ENCODE measurements at regions not wholly inside any gene's neighbourhood (a gene's known extent, or its start where the extent isn't known, plus 50 kb on each side); places are given as distances from the start of the nearest gene placed in this dataset.

DNA sequence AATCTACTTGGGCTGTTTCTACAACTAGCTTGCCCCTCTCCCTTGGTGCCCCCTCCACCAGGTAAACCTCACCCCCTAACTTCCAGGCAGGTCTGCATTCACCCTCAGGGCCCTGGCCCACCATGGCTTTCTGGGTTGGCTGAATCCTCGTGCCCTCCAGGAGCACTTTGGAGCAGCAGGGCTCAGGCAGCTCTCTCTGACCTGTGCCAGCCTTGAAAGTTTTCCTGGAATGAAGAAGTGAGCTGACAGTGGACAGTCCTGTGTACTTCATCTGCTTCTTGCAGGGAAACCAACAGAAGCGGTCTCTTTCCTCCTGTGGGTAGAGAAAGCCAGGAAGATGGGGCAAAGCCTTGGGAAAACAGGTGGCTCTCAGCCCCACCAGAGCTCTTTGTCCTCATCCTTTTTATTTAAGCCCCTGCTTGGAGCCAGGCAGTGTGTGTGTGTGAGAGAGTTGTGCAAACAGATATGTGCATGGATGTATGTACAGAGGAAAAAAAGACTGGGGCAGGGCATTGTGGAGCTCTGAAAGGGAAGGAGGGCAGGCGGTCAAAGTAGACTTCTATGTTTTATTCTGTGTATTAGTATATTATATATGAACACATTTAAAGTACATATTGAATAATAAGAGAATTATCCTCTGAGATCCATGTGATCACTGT lies 62.3 kb upstream of the SPRY4 start:
- no peak for ATAC-seq (ENCODE audit: insufficient number of reproducible peaks, low FRiP score, low read depth)
- Histone ChIP-seq H3K36me3 (no peaks in the 10 kb centered on the region), H3K9me3 (no peaks in the 10 kb centered on the region), H3K4me3 (no peak overlapping the region), H3K27me3 (replicated peaks; ENCODE audit: insufficient read depth) (no peaks in the 10 kb centered on the region), H3K27ac (no peak overlapping the region), H3K4me1 (ENCODE audit: control insufficient read depth in 1 of 2, low read depth in 2 of 2) (peaks cover 5 to 11% of the 10 kb centered on the region in 2 donors)
- TF ChIP-seq, protein P1, sequence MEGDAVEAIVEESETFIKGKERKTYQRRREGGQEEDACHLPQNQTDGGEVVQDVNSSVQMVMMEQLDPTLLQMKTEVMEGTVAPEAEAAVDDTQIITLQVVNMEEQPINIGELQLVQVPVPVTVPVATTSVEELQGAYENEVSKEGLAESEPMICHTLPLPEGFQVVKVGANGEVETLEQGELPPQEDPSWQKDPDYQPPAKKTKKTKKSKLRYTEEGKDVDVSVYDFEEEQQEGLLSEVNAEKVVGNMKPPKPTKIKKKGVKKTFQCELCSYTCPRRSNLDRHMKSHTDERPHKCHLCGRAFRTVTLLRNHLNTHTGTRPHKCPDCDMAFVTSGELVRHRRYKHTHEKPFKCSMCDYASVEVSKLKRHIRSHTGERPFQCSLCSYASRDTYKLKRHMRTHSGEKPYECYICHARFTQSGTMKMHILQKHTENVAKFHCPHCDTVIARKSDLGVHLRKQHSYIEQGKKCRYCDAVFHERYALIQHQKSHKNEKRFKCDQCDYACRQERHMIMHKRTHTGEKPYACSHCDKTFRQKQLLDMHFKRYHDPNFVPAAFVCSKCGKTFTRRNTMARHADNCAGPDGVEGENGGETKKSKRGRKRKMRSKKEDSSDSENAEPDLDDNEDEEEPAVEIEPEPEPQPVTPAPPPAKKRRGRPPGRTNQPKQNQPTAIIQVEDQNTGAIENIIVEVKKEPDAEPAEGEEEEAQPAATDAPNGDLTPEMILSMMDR (IDR thresholded peaks at IDR 0.05) = no peak
- no peak for DNase-seq (ENCODE audit: low spot score)

DNA sequence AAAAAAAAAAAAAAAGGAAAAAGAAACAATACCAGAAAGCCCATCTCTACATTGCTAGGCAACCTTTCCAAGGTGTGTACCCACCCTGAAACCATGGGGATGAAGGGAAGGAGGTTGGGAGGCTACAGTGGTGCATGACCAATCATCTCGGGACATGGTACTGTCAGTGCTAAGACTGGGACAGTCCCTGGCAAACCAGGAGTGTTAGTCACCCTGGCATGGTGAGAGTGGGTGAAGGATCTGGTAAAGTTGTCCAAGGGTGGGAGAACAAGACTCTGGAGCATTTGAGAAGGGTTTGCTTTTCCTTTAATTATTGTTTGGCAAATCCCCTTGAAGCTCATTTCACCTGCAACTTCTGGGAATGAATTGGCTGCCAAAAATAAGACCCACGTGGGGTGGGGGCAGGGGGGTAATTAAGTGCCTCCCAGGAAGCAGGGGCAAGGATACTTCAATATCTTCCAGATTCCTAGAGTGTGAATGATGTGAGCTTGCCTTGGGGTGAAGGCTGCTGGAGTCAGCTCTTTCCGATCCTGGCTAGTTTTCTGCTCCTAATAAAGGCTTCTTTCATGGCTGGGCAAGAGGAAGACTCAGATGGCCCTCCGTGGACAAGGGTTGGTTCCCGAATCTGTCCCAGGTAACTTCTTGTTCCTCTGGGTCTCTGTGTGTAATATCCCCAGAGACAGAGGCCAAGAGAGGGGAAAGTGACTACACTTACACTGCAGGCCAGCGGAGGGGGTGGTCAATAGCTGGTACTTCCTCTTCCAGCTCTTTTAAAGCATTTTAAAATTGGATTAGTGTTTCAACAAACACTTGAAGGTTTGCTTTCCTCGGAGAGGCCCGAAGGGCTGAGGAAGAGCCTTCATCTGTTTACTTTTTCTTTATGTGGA lies 61.6 kb upstream of the SPRY4 start:
- H3K36me3 ChIP-seq = no peaks in the 10 kb centered on the region
- TF ChIP-seq, protein P1 (IDR thresholded peaks at IDR 0.05) = no peak
- ATAC-seq (ENCODE audit: insufficient number of reproducible peaks, low FRiP score, low read depth) = no peak
- no peak overlapping the region for H3K4me3 ChIP-seq
- no peak overlapping the region for H3K27ac ChIP-seq
- DNase-seq (ENCODE audit: low spot score) = no peak
- no peaks in the 10 kb centered on the region for H3K27me3 ChIP-seq (replicated peaks; ENCODE audit: insufficient read depth)
- peaks cover 5 to 11% of the 10 kb centered on the region in 2 donors for H3K4me1 ChIP-seq (ENCODE audit: control insufficient read depth in 1 of 2, low read depth in 2 of 2)
- H3K9me3 ChIP-seq = no peaks in the 10 kb centered on the region

DNA sequence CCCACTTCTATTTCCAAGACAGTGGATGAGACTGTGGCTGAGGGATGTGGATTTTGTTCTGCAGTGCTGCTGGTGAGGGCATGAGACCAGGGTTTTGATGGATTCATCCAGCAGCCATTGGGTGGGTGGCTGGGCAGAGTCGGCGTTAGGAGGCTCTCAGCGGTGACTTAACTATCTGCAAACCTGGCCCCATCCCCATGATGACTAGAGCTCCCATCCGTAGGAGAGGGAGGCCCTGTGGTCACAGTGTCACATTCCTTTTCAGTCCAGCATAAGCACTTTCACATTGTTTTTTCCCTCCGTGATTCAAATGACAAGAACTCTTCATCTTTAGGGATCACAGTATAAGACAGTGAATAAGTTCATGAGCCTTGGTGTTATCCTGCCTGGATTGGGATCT lies 60.4 kb upstream of the SPRY4 start:
- no peak for ATAC-seq (ENCODE audit: insufficient number of reproducible peaks, low FRiP score, low read depth)
- no peaks in the 10 kb centered on the region for H3K27me3 ChIP-seq (replicated peaks; ENCODE audit: insufficient read depth)
- peaks cover 4 to 8% of the 10 kb centered on the region in 2 donors for H3K4me1 ChIP-seq (ENCODE audit: control insufficient read depth in 1 of 2, low read depth in 2 of 2)
- H3K9me3 ChIP-seq = no peaks in the 10 kb centered on the region
- H3K4me3 ChIP-seq = no peak overlapping the region
- DNase-seq (ENCODE audit: low spot score) = no peak
- no peaks in the 10 kb centered on the region for H3K36me3 ChIP-seq
- no peak overlapping the region for H3K27ac ChIP-seq
- TF ChIP-seq, protein P1 (IDR thresholded peaks at IDR 0.05) = no peak

DNA sequence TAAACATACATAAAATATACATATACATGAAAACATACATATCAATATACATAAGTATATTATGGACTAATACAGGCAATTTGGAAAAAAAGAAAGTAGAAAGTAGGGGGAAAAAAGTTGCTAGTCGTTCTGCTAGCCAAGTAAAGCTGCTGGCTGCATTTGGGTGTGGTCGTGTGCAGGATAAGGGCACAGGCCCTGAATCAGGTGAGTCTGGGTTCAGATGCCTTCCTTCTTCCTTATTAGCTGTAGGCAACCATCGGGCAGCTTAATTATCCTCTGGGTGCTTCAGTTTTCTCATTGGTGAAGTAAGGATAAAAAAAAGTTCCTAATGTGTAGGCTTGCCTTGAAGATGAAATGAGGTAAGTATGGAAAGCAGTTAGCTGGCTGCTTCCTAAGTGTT lies 59.2 kb upstream of the SPRY4 start:
- TF ChIP-seq, protein P1 (IDR thresholded peaks at IDR 0.05) = no peak
- H3K9me3 ChIP-seq = no peaks in the 10 kb centered on the region
- no peaks in the 10 kb centered on the region for H3K27me3 ChIP-seq (replicated peaks; ENCODE audit: insufficient read depth)
- DNase-seq (ENCODE audit: low spot score) (no peak), ATAC-seq (ENCODE audit: insufficient number of reproducible peaks, low FRiP score, low read depth) (no peak)
- no peaks in the 10 kb centered on the region for H3K4me1 ChIP-seq (ENCODE audit: control insufficient read depth in 1 of 2, low read depth in 2 of 2)
- H3K4me3 ChIP-seq = no peak overlapping the region
- H3K27ac ChIP-seq = no peak overlapping the region
- no peaks in the 10 kb centered on the region for H3K36me3 ChIP-seq

DNA sequence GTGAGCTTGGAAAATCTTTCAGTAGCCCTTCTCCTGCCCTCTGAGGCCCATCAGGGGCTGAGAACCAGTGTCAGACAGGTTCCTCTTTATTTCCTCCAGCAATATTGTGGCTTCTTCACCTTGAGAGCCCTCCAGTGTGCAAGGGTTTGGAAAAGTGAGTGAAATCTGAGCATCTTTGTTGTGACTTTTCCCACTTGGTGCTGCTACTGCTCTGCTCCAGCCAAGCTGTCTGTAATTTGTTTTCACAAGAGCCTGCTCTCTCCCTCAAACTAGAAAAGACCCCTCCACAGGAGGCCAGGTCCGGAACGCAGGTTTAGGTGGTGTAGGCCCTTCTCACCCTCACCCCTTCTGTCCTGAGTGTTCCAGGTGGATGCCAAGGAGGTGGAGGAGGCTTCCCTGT lies 57.4 kb upstream of the SPRY4 start:
- H3K27ac ChIP-seq = no peak overlapping the region
- no peaks in the 10 kb centered on the region for H3K9me3 ChIP-seq
- ATAC-seq (ENCODE audit: insufficient number of reproducible peaks, low FRiP score, low read depth) (no peak), DNase-seq (ENCODE audit: low spot score) (no peak)
- TF ChIP-seq, protein P1 (IDR thresholded peaks at IDR 0.05) = no peak
- H3K4me1 ChIP-seq (ENCODE audit: control insufficient read depth in 1 of 2, low read depth in 2 of 2) = no peaks in the 10 kb centered on the region
- no peak overlapping the region for H3K4me3 ChIP-seq
- H3K27me3 ChIP-seq (replicated peaks; ENCODE audit: insufficient read depth) = no peaks in the 10 kb centered on the region
- H3K36me3 ChIP-seq = no peaks in the 10 kb centered on the region
